ENCODE measurements at regions not wholly inside any gene's neighbourhood (a gene's known extent, or its start where the extent isn't known, plus 50 kb on each side); places are given as distances from the start of the nearest gene placed in this dataset.
A peak's percentile ranks its signal among the peaks of the same experiment; 100 is the strongest.
"Not testable (repeated sequence)": the region's sequence is repeated elsewhere in the genome, so short reads cannot be mapped to it uniquely, and the experiment has no call there.

DNA sequence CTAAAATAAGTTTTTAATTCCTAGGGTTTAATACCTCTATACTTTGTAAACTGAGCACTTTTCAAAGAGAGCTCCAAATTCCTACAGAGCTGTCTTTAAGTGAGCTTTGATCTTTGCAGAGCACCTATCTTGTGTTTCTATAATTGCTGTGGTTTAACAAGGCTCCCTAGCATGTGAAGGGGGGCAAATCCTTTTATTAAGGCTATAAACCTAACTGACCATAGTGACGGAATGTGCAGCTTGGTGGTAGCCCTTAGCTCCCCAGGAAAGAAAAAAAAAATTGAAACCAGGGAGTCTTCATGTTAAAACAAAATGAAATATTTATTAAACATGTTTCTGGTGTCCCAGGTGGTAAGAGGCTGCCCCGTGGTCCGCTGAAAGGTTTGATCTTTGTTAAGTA, 78.6 kb upstream of the ETAA1 start:
- no peak for DNase-seq

DNA sequence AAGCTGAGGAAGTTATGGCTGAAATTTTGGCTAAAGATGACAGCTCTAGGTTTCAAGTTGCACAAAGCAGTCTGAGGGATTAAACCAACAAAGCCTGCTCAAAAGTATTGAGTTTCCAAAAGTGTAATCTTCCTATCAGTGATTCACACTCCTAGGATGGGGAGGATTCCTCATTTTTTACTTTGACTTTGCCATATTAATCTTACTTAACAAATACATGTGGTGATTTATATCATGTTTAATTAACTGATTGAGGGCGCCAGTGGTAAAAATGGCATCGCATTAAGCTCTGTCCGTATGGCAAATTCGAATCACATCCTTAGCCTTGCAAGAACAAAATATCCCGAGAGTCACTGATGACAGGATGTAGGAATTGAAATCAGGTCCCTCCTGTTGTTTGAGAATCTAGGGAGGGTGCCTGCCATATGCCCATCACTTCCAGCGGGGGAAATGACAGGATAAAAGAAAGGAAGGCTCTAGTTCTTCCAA, 78.1 kb upstream of the ETAA1 start:
- DNase-seq: no peak

DNA sequence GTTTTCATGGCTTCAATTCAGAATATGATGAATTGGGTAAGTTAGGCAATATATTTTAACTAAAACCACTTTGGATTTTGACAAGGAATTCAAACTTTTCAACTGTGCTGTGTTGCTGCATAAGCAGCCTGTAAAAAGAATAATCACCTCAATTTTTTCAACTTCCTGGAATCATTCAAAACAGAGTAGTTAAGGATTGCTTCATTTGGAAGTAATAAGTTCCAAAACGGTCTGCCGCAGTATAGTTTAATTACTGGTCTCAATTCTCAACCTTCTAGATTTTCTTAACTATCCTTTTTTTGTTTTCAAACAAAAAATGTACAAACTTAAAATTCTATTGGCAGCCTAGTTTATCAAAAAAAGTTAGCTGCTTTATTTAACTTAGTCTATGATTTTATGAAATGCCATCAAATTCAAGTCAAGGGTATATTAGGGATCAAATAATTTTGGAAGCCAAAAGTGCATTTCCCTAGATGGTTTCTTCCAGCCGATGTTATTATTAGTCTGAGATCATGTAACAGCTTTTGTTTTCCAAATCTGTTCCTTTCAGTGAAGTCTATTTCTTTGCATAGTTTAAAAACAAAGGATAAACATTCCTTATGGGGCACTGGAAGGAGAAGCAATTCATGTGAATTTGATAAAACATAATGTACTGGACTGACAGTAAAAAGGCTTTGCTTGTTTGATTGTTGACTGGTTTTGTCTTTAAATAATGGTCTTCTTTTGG, 76.1 kb upstream of the ETAA1 start:
- no peak for DNase-seq

DNA sequence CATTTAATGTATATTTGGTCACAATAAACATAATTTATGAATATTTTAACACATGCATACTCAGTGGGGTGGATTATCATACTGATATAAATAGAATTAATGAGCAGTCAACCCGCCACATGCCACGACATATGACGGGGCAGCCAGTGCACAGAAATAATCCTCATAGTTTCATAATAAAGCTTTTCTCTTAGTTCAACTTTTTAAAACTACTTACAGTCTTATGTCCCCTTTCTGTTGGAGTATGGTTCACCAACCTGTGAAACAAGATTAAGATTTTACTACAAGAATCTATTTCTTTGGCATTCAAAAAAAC, 75.6 kb upstream of the ETAA1 start:
- DNase-seq: no peak

DNA sequence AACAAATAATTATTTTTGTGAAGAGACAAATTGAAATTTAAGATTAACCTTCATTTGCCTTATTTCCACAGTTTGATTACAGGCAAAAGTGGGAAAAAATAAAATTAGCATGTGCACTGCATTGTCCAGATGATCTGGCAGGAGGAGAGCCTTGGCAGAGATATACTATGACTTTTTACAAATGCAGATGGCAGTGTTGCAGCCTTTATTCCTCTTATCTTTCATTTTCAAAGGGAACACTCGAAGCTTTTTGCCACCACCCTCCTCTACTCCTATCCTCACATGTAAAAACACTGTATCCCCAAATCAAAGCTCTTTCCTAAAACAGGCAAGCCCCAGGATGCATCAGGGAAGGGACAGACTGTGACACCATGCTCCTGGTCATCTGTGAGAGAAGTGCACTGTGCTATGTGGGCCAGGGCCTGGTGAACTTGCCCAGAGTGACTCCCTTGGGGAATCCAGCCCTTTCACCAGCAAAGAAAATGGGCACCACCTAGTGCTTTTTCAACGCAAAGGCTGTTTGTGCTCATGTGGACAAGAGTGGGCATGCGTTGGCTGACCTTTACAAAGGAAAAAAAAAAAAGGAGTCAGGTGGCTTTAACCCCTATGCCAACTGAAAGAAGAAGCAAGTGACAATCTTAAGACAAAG, 74.7 kb upstream of the ETAA1 start:
- peak; percentile 1 for DNase-seq

DNA sequence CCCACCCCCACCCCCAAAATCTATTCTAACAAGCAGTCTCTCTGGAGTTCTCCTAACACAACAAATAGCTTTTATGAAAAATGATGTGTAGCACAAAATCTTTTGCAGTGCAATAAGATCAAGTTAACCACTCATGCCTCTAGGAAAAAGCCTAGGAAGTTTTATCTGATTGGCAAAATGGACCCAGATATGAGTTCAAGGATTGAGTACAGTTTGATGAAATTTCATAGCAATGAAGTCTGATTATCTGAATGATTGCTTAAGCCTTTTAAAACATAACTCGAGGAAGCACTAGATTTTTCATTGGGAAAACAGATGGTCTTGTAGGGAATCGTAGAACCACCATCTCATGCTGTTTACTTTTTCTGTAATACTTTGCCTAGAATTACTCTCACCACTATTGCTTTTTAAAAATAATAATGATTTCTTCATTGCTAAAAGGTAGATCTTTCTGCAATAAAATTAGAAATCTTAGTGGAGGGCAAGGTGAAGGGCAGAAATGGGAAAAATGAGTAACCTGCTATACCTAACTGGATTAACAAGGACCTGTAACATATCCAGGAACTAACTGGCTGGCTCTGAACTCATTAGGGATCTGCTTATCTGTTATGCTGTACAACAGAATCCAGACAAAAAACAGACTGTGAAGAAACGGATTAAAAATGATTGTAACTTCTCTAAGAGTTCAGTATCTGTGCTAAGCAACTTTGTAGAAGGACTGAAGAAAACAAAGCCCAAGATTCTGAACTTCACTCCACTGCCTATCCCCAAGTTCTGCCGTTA, 73.7 kb upstream of the ETAA1 start:
- no peak for DNase-seq

DNA sequence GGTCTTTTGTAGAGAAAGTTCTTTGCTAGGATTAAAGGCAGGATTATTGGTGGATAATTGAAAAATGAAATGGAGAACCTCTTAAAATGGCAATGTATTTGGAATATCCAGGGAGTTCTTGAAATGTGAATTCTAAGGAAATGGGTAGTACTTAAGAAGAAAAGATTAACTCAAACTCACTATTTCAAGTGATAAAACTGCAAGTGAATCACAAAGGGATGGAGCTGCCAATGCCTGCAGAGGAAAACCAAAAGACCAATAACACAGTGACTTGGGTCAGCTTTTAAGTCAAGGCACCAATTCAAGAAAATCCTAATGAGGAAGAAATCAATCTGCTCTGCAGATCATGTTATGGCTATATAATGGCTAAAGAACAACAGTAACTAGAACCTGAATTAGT, 67.6 kb upstream of the ETAA1 start:
- no peak for DNase-seq

DNA sequence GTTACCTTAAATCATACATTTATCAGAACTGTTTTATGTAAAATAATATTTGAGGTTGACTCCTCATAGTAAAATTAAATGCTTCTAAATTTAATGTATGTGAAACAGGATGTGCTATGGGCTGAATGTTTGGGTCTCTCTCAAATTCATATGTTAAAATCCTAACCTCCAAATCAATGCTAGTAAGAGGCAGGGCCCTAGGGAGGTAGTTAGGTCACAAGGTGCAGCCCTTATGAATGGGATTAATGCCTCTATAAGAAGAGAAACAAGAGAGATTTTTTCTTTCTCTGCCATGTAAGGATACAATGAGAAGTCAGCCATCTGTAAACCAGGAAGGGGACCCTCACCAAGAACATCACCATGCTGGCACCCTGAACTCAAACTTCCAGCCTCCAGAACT, 67.2 kb upstream of the ETAA1 start:
- no peak for DNase-seq

DNA sequence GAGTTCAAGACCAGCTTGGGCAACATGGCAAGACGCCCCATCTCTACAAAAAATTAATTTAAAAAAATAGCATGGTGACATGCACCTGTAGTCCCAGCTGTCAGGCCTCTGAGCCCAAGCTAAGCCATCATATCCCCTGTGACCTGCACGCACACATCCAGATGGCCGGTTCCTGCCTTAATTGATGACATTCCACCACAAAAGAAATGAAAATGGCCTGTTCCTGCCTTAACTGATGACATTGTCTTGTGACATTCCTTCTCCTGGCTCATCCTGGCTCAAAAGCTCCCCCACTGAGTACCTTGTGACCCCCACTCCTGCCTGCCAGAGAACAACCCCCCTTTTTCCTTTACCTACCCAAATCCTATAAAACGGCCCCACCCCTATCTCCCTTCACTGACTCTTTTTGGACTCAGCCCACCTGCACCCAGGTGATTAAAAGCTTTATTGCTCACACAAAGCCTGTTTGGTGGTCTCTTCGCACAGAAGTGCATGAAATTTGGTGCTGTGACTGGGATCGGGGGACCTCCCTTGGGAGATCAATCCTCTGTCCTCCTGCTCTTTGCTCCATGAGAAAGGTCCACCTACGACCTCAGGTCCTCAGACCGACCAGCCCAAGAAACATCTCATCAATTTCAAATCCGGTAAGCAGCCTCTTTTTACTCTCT, 65.6 kb upstream of the ETAA1 start:
- DNase-seq: not testable (repeated sequence)

DNA sequence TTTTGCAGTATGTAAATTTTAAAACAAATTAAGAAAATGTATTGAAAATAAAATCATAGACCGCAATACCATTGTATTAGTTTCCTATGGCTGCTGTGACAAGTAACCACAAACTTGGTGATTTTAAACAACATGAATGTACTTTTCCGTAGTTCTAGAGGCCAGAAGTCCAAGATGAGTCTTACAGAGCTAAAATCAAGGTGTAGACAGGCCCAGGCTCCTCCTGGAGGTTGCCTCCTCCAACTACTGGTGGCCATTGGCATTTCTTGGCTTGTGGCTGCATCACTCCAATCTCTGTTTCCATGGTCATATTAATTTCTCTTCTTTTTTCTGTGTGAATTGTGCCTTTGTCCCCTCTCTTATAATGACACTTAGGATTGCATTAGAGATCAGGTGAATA, 59.2 kb upstream of the ETAA1 start:
- no peak for DNase-seq

DNA sequence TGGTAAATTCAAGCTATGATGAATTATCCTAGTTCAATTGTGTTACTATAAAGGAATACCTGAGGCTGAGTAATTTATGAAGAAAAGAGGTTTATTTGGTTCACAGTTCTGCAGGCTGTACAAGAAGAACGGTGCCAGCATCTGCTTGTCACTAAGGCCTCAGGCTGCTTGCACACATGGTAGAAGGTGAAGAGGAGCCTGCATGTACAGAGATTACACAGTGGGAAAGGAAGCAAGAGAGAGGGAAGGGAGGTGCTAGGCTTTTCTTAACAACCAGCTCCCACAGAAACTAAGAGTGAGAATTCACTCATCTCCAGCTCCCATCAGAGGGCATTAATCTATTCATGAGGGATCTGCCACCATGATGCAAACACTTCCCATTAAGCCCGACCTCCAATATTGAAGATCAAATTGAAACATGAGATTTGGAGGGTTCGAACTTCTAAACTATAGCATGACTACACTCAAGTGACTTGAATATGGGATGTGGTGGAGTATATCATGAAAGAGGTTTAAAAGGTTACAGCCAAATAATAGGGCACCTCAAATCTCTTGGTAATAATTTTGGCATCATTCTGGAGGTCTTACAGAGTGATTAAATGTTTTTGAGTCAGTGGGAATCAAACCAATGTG, 58.4 kb upstream of the ETAA1 start:
- no peak for DNase-seq

DNA sequence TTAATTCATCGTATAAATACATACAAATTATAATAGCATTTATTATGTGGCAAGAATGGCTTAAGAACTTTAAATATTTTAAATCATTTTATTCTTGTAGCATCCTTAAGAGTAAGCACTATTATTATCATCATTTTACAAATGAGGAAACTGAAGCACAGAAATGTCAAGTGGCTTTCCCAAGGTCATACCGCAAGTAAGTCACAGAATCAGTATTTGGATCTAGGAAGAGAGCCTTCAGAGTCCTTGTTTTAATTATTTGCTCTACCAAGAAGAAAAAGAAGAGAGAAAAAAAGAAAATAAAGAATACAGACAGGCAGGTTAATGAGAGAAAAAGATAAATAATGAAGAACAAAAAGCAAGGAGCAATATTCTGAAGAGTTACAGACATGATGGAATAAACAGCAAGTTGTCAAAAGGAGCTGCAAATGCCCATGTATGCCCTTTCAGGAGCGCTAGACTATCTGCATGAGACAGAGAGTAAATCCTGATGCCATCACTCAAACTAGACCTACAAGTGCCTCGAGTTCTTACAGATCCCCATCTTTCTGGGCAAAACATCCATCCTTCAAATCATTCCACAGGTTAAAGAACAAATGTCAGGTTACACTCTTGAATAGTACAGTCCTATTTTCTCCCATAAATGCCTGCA, 57.8 kb upstream of the ETAA1 start:
- no peak for DNase-seq

DNA sequence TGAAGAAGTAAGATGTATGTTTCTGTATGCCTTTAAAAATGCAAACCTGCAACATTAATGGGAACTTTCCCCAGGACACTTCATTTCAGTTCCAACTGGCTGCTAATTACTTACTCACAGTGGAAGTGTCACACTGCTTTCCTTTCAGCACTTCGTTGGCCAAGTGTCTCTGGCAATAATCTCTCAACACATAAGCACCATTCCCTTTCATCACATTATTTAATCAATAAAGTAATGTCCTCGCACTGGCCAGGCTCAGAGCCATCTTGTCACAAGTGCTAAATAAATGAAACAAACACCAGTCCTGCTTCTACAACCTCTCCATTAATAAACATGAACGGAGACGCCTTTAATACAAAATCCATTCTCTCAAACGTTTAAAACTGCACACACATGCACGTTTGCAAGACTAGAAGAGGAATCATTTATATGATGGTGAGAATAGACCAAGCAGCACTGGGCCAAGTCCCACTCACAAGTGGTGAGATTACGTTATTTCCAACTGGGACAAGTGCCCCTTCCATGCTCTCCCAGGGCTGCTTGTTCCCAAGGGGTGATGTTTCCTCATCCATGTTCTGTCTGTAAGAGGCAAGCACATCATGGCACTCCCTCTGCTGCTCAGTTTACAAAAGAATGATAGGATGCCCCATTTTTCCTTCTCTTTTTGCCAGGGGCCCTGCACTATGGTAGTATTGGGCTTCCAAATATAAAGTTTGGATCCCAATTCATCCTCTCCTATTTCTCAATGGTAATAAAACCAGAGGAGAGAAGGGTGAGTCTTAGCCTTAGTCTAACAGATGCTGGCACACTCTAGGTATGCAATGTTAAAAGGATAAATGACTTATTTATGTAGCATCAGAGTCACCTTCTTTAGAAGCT, 56.8 kb upstream of the ETAA1 start:
- no peak for DNase-seq

DNA sequence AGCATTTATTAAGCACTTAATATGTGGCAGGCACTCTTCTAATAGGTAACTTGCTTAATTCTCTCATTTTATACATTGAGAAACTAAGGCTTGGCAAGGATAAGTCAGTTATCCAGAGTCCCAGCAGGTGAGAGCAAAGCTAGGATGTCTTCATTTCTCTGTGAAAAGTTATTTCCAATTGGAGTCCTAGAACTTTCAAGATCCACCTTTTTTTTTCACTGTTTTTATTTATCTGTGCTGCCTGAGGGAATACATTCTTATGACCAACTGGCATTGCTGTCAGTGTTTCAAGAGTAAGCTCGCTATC, 56.2 kb upstream of the ETAA1 start:
- no peak for DNase-seq

DNA sequence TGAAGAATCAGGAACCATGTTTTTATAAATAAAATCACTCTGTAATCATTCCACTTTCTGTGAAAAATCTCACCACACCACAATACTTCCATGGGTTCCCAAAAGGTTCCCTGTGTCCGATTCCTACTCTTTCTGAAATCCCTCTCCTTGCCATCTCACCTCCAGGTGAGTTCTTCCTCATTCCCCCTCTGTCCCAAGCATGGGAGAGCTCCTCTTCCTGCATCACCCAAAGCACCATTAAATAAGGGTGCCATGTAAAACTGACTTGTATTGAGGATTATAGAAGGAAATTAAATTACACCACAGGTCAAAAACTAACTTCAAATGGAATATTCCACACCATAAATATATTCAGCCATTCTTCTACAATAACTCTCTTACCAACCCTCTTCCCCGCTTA, 55.8 kb upstream of the ETAA1 start:
- DNase-seq: no peak

DNA sequence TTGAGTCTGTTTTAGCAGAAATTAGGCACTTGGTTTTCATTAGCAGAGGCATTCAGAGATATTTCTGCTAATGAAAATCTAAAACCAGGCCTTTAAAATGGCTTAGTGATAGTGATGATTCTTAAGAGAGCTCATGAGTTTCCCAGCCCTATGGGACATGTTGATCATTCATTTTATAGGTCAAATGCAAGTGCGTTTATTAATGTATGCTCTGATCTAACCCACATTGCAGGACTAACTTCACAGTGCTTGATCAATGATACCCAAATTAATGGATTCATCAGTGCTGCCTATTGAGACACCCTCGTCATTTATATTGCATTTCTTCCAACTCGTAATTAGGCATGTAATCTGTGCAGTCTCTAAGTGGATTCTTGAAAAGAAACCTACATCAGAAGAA, 54.7 kb upstream of the ETAA1 start:
- DNase-seq: no peak

DNA sequence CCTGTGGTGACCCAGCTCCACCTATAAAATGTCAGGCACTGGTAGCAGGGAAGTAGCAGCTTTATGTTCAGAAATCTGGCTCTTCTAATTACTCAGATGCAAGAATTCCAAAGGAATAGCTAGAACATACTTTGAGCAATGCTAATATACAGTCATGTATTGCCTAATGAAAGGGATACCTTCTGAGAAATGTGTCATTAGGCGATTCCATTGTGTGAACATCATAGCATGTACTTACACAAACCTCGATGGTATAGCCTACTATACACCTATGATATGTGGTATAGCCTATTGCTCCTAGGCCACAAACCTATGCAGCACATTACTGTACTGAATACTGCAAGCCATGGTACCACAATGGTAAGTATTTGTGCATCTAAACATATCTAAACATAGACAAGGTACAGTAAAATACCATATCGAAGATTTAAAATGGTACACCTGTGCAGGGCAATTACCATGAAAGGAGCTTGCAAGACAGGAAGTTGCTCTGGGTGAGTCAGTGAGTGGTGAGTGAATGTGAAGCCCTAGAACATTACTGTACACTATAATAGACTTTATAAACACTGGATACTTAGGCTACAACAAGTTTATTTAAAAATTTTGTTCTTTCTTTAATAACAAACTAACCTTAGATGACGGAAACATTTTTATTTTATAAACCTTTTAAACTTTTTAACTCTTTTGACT, 50.3 kb upstream of the ETAA1 start:
- DNase-seq: peak; percentile 4
